Muscle of leg (tissue), 3 donors: ENCODE measurements at regions not wholly inside any gene's neighbourhood (a gene's known extent, or its start where the extent isn't known, plus 50 kb on each side); places are given as distances from the start of the nearest gene placed in this dataset.

Experiments
- DNase-seq: peaks from one replicate; pipeline ENCODE4 v3.0.0; 2013
- H3K27ac ChIP-seq: one replicate; pipeline ENCODE4 v1.5.1; 2013; ENCODE audit warnings: mild to moderate bottlenecking, low read length, control low read depth
- H3K27me3 ChIP-seq: one replicate; pipeline ENCODE4 v1.6.1; 2013; ENCODE audit warnings: low read length; ENCODE audit not compliant: control insufficient read depth, insufficient read depth
- H3K36me3 ChIP-seq: one replicate; pipeline ENCODE4 v1.6.1; 2013; ENCODE audit warnings: low read length; ENCODE audit not compliant: control insufficient read depth, insufficient read depth
- H3K4me1 ChIP-seq: one replicate; pipeline ENCODE4 v1.6.1; 2013; ENCODE audit warnings: low read length; ENCODE audit not compliant: control insufficient read depth, insufficient read depth
- H3K4me3 ChIP-seq: one replicate; pipeline ENCODE4 v1.5.1; 2013; ENCODE audit warnings: low read length, control low read depth
- H3K9me3 ChIP-seq: replicated peaks from 2 replicates; pipeline ENCODE4 v1.6.1; 2013; ENCODE audit warnings: low read depth, low read length; ENCODE audit not compliant: control insufficient read depth
- WGBS: methylation state at CpG from one replicate; pipeline ENCODE4 v1.1.5; 2013; ENCODE audit warnings: missing lambda C conversion rate; ENCODE audit not compliant: insufficient coverage; 5-methylcytosine and 5-hydroxymethylcytosine counted together

- Histone ChIP-seq H3K4me3 (no peak overlapping the region), H3K9me3 (no peaks in the 10 kb centered on the region), H3K27me3 (no peaks in the 10 kb centered on the region), H3K36me3 (no peaks in the 10 kb centered on the region), H3K27ac (no peak overlapping the region), H3K4me1 (peaks cover 19% of the 10 kb centered on the region)
- no CpG with 5 or more reads among the region's 2 CpGs for WGBS
- peak; percentile 75 for DNase-seq
These were observed 534.5 kb downstream of the TNS3 start for GRCh38 chr7:47047384-47047783.

DNA sequence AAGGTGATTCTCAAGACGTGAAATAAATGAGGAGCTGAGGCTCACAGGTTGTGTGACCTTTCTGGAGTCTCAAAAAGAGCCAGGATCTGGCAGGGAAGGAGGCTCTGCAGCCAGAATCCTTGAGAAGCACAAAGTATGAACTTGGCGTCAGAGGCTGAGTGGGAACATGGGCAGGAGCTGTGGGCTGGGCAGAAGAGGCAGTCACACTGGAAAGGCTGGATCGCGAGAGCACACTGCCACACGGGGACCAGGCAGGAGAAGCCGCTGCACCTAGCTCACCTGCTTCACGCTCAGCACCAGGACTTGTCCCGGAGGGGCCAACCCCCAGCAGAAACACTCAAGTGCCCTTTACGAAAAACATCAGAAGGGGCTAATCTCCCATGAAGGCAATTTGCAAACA, 535.0 kb downstream of the TNS3 start:
- Histone ChIP-seq H3K27ac (no peak overlapping the region), H3K36me3 (no peaks in the 10 kb centered on the region), H3K4me1 (peaks cover 19% of the 10 kb centered on the region), H3K9me3 (no peaks in the 10 kb centered on the region), H3K27me3 (no peaks in the 10 kb centered on the region), H3K4me3 (no peak overlapping the region)
- peak; percentile 12 for DNase-seq
- 63% methylated on average over 8 of the region's 9 CpGs for WGBS

DNA sequence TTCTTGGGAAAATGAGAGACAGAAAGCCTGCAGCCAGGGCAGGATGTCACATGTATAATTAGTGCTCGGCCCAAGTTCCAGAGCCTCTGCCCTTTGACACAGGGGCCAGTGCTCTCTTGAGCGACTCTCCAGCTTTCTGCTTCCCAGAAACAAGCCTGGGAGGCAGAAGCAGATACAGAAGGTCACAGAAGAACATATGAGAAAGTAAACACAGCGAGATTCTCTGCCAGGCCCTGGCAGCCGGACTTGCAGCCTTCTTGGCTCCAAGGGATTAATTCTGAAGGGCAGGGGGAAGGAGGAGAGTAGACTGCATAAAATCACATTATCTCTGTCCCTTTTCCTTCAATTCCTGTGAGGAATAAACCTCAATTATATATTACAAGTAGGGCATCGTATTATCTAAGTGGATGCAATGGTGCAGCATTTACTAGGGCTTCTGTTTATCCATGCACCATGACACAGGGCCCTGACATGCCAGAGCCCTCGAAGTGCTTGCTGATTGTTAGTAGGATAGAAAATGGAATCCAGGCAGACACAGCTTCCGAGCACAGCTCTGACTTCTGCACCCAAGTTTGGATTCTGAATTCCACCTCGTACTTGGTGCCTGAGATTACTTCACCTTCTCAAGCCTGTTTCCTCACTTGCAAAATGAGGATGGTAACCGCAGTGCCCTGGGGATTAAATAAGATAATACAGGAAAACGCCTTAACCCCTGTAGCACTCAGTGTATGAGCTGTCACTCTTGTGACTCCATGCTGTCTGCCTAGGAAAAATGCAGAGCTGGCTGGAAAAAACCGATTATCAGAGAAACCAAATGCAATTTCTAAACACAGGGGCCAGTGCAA, 536.5 kb downstream of the TNS3 start:
- Histone ChIP-seq H3K27ac (peak overlapping the region; percentile 31), H3K27me3 (no peaks in the 10 kb centered on the region), H3K4me1 (peaks cover 25% of the 10 kb centered on the region), H3K36me3 (no peaks in the 10 kb centered on the region), H3K4me3 (no peak overlapping the region), H3K9me3 (no peaks in the 10 kb centered on the region)
- DNase-seq, result peak; percentile 60
- 10% methylated on average over 3 of the region's 11 CpGs for WGBS

DNA sequence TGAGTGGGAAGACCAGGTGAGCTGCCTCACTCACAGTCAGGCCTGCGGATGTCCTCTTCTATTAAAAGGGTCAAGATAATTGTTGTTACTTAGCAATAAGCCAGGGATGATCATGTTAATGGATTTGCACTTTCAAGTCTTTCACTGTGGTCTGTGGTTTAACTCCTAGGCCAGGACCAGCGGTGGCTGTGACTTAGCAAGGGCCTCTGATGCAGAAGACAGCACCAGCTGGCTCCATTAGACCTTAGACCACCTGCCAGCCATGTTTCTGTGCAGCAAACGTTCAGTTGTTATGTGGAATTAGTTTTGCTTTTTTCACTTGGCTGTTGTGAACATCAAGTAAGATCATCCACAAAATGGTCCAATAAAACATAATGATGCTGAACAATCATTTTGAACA, 537.3 kb downstream of the TNS3 start:
- Histone ChIP-seq H3K4me1 (peaks cover 27% of the 10 kb centered on the region), H3K27ac (no peak overlapping the region), H3K4me3 (no peak overlapping the region), H3K36me3 (no peaks in the 10 kb centered on the region), H3K9me3 (no peaks in the 10 kb centered on the region), H3K27me3 (no peaks in the 10 kb centered on the region)
- peak; percentile 23 for DNase-seq
- WGBS, result 83% methylated on average over 1 of the region's 3 CpGs

DNA sequence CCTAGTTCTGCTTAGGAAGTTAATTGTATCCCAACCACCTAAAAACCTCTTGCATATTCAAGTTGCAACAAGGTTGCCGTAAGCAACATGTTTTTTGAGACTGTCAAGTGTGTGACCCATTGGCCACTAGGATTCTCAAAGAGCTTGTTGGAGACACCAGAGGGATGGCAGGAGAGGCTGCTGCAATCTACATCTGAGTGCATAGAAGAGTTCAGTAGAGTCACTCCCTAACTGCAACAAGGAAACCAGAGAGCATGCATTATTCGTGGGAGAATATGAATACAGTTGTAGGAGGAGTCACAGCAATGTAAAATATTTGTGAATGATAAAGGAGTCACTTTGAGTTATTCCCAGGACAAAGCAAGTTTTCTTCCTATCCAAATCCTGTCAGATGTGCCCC, 538.6 kb downstream of the TNS3 start:
- no peak overlapping the region for H3K27ac ChIP-seq
- no peaks in the 10 kb centered on the region for H3K27me3 ChIP-seq
- no peaks in the 10 kb centered on the region for H3K9me3 ChIP-seq
- WGBS, result 90% methylated on average over 2 of the region's 2 CpGs
- H3K4me1 ChIP-seq, result peaks cover 39% of the 10 kb centered on the region
- no peak for DNase-seq
- no peaks in the 10 kb centered on the region for H3K36me3 ChIP-seq
- no peak overlapping the region for H3K4me3 ChIP-seq

DNA sequence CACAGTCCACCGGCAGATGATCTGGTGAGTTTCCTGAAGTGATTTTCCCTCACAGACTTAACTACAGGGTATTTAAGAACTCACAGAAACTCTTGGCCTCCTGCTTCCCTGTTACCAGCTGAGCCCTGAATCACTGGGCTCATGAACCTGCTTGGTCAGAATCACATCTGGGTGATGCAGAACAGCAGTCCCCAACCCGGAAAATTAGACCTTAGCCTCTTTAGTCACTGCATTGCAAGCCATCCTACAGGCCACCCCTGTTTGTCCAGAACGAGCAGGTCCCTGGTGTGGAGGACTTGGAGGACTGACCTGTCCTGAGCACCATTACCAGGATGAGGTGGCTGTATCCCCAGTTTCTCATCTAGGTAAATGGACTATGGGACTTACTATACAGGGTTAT, 539.2 kb downstream of the TNS3 start:
- 100% methylated on average over 1 of the region's 3 CpGs for WGBS
- Histone ChIP-seq H3K36me3 (no peaks in the 10 kb centered on the region), H3K4me1 (peaks cover 39% of the 10 kb centered on the region), H3K27me3 (no peaks in the 10 kb centered on the region), H3K4me3 (no peak overlapping the region), H3K27ac (no peak overlapping the region), H3K9me3 (no peaks in the 10 kb centered on the region)
- no peak for DNase-seq

DNA sequence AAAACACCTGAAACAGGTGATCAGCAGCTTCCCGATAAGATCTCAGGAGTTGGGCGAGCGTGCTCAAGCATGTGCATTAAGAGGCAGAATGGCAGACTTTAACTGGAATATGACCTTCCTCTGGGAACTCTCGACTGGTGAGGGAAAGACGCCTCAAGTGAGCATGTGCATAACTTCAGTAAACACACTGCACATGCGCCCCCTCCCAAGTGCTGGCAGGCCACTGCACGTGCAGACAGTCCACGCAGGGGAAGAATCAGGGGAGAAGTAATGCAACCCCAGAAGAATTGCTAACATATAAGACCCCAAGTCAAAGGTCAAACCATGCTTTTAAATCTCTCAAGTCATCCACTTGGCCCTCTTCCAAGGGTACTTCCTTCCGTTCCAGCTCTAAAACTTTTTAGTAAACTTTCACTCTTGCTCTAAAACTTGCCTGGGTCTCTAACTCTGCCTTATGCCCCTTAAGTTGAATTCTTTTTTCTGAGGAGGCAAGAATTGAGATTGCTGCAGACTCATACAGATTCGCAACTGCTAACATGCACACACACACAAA, 541.0 kb downstream of the TNS3 start:
- Histone ChIP-seq H3K4me1 (peaks cover 33% of the 10 kb centered on the region), H3K4me3 (no peak overlapping the region), H3K27me3 (no peaks in the 10 kb centered on the region), H3K27ac (no peak overlapping the region), H3K36me3 (no peaks in the 10 kb centered on the region), H3K9me3 (no peaks in the 10 kb centered on the region)
- 51% methylated on average over 8 of the region's 10 CpGs for WGBS
- peak; percentile 46 for DNase-seq

DNA sequence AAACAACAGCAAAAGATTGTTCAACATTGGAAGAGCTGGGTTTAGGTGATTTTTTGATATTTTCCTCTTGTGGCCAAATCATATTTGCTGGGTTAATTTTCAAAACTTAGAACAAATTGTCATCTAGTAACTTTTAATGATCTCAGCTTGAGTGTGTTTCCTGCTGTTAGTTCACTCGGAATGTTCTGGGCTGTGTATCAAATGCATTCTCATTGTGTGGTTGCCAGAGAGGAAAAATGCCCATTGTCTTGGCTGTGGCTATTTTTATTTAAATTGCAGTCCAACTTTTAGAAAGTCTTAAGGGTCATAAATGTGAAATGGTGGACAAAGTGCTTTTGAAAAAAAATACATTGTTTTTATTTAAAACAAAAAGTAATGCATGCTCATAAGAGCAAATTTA, 542.0 kb downstream of the TNS3 start:
- H3K4me1 ChIP-seq, result peaks cover 26% of the 10 kb centered on the region
- H3K27ac ChIP-seq, result peak overlapping the region; percentile 90
- no peaks in the 10 kb centered on the region for H3K9me3 ChIP-seq
- no peaks in the 10 kb centered on the region for H3K27me3 ChIP-seq
- no peak overlapping the region for H3K4me3 ChIP-seq
- DNase-seq, result peak; percentile 86
- 0% methylated on average over 1 of the region's 1 CpG for WGBS
- H3K36me3 ChIP-seq, result no peaks in the 10 kb centered on the region

GRCh38 chr7:47039089-47039648, 542.7 kb downstream of the TNS3 start:
- 76% methylated on average over 3 of the region's 6 CpGs for WGBS
- H3K4me3 ChIP-seq, result no peak overlapping the region
- no peaks in the 10 kb centered on the region for H3K9me3 ChIP-seq
- no peaks in the 10 kb centered on the region for H3K27me3 ChIP-seq
- DNase-seq, result peak; percentile 52
- peak overlapping the region; percentile 90 for H3K27ac ChIP-seq
- peaks cover 25% of the 10 kb centered on the region for H3K4me1 ChIP-seq
- H3K36me3 ChIP-seq, result no peaks in the 10 kb centered on the region

GRCh38 chr7:47038621-47039020, 543.3 kb downstream of the TNS3 start:
- H3K27ac ChIP-seq, result peak overlapping the region; percentile 90
- H3K9me3 ChIP-seq, result no peaks in the 10 kb centered on the region
- H3K27me3 ChIP-seq, result no peaks in the 10 kb centered on the region
- no peak overlapping the region for H3K4me3 ChIP-seq
- H3K4me1 ChIP-seq, result peaks cover 27% of the 10 kb centered on the region
- peak; percentile 31 for DNase-seq
- H3K36me3 ChIP-seq, result no peaks in the 10 kb centered on the region
- 60% methylated on average over 1 of the region's 6 CpGs for WGBS
